ENCODE measurements at regions not wholly inside any gene's neighbourhood (a gene's known extent, or its start where the extent isn't known, plus 50 kb on each side); places are given as distances from the start of the nearest gene placed in this dataset.
"Not testable (repeated sequence)": the region's sequence is repeated elsewhere in the genome, so short reads cannot be mapped to it uniquely, and the experiment has no call there.

GRCh38 chr3:78507196-78507984, 1260.4 kb downstream of the ROBO1 start:
- H3K4me3 ChIP-seq (replicated peaks; ENCODE audit: low read depth, low read length): no peak overlapping the region
- no peak for TF ChIP-seq CTCF (IDR thresholded peaks at IDR 0.05; ENCODE audit: low read length, missing control alignments)
- DNase-seq (ENCODE audit: low read depth): no peak

GRCh38 chr3:78511840-78512239, 1256.0 kb downstream of the ROBO1 start:
- no peak overlapping the region for H3K4me3 ChIP-seq (replicated peaks; ENCODE audit: low read depth, low read length)
- DNase-seq (ENCODE audit: low read depth): no peak
- no peak for TF ChIP-seq CTCF (IDR thresholded peaks at IDR 0.05; ENCODE audit: low read length, missing control alignments)

GRCh38 chr3:78512786-78513185, 1255.0 kb downstream of the ROBO1 start:
- not testable (repeated sequence) for DNase-seq (ENCODE audit: low read depth); H3K4me3 ChIP-seq (replicated peaks; ENCODE audit: low read depth, low read length)

GRCh38 chr3:78516437-78516836, 1251.4 kb downstream of the ROBO1 start:
- TF ChIP-seq CTCF (IDR thresholded peaks at IDR 0.05; ENCODE audit: low read length, missing control alignments): no peak
- no peak for DNase-seq (ENCODE audit: low read depth)
- H3K4me3 ChIP-seq (replicated peaks; ENCODE audit: low read depth, low read length): no peak overlapping the region

- TF ChIP-seq CTCF (IDR thresholded peaks at IDR 0.05; ENCODE audit: low read length, missing control alignments): no peak
- H3K4me3 ChIP-seq (replicated peaks; ENCODE audit: low read depth, low read length): no peak overlapping the region
- DNase-seq (ENCODE audit: low read depth): no peak
Observed at GRCh38 chr3:78516937-78517336, 1250.9 kb downstream of the ROBO1 start.

GRCh38 chr3:78517965-78518364, 1249.8 kb downstream of the ROBO1 start:
- DNase-seq (ENCODE audit: low read depth): no peak
- no peak for TF ChIP-seq CTCF (IDR thresholded peaks at IDR 0.05; ENCODE audit: low read length, missing control alignments)
- H3K4me3 ChIP-seq (replicated peaks; ENCODE audit: low read depth, low read length): no peak overlapping the region

GRCh38 chr3:78519281-78519680, 1248.5 kb downstream of the ROBO1 start:
- no peak for TF ChIP-seq CTCF (IDR thresholded peaks at IDR 0.05; ENCODE audit: low read length, missing control alignments)
- DNase-seq (ENCODE audit: low read depth): peak; percentile 4

More at GRCh38 chr3:78519281-78519680, 1248.5 kb downstream of the ROBO1 start:
- no peak overlapping the region for H3K4me3 ChIP-seq (replicated peaks; ENCODE audit: low read depth, low read length)

Data from fibroblast of pulmonary artery (primary cell).